WTC11 (cell line): ENCODE measurements at regions not wholly inside any gene's neighbourhood (a gene's known extent, or its start where the extent isn't known, plus 50 kb on each side); places are given as distances from the start of the nearest gene placed in this dataset.

ENCODE experiments used
- ATAC-seq: fragments of 200-7000 bp; cut with Tn5 transposase; 2 replicates; pipeline ENCODE4 v1.10.0; 2021; ENCODE audit warnings: mild to moderate bottlenecking, moderate library complexity
- CTCF ChIA-PET: fragments of 300-600 bp; sonication (Branson Sonifier 250); formaldehyde crosslinking; loops from one replicate; lab custom pipeline; 2021; ENCODE audit warnings: antibody characterized with exemption; lab: Charles Lee
- POLR2A ChIA-PET: fragments of 350-600 bp; sonication (Branson Sonifier 250); formaldehyde crosslinking; loops from one replicate; lab custom pipeline; 2021; ENCODE audit warnings: antibody characterized with exemption; lab: Charles Lee
- DNase-seq: peaks from one replicate; pipeline ENCODE4 v3.0.0; 2021; ENCODE audit warnings: low spot score
- H3K27ac Mint-ChIP-seq: 2 replicates; pipeline ENCODE4 v1.8.0; 2021; ENCODE audit warnings: mixed read lengths
- H3K27me3 Mint-ChIP-seq: 2 replicates; pipeline ENCODE4 v1.8.0; 2021; ENCODE audit warnings: low read depth, mild to moderate bottlenecking, moderate library complexity, mixed read lengths
- H3K36me3 Mint-ChIP-seq: 2 replicates; pipeline ENCODE4 v1.8.0; 2021; ENCODE audit warnings: mixed read lengths
- H3K4me1 Mint-ChIP-seq: 2 replicates; pipeline ENCODE4 v1.8.0; 2022; ENCODE audit warnings: mixed read lengths
- H3K4me3 Mint-ChIP-seq: 2 replicates; pipeline ENCODE4 v1.8.0; 2021; ENCODE audit warnings: mild to moderate bottlenecking, moderate library complexity, mixed read lengths
- H3K9me3 Mint-ChIP-seq: 2 replicates; pipeline ENCODE4 v1.8.0; 2021; ENCODE audit warnings: mixed read lengths
- AR ChIP-seq: fragments of 250-450 bp; sonication (Bioruptor Pico); IDR thresholded peaks from 2 replicates; pipeline ENCODE4 v1.9.0; 2021; ENCODE audit warnings: mild to moderate bottlenecking
- CREB1 ChIP-seq: sonication (generic); formaldehyde crosslinking; IDR thresholded peaks from 2 replicates; pipeline ENCODE4 v1.8.0; 2023; ENCODE audit warnings: mild to moderate bottlenecking, missing genetic modification reagents
- E2F4 ChIP-seq: sonication (generic); formaldehyde crosslinking; IDR thresholded peaks from 2 replicates; pipeline ENCODE4 v1.8.1; 2022; ENCODE audit warnings: low read depth, mild to moderate bottlenecking, moderate library complexity, missing genetic modification reagents, borderline replicate concordance
- ELF4 ChIP-seq: sonication (generic); formaldehyde crosslinking; IDR thresholded peaks from 2 replicates; pipeline ENCODE4 v1.8.1; 2022; ENCODE audit warnings: low read depth, mild to moderate bottlenecking, moderate library complexity, missing genetic modification reagents
- ESRRA ChIP-seq: sonication (generic); formaldehyde crosslinking; IDR thresholded peaks from 2 replicates; pipeline ENCODE4 v1.8.1; 2022; ENCODE audit warnings: mild to moderate bottlenecking, missing genetic modification reagents, borderline replicate concordance
- FOXP1 ChIP-seq: sonication (generic); formaldehyde crosslinking; IDR thresholded peaks from 2 replicates; pipeline ENCODE4 v1.8.0; 2022; ENCODE audit warnings: missing genetic modification reagents, mild to moderate bottlenecking, moderate library complexity, borderline replicate concordance
- JUN ChIP-seq: sonication (generic); formaldehyde crosslinking; IDR thresholded peaks from 2 replicates; pipeline ENCODE4 v1.8.0; 2023; ENCODE audit warnings: mild to moderate bottlenecking, missing genetic modification reagents
- KAT7 ChIP-seq: sonication (generic); formaldehyde crosslinking; IDR thresholded peaks from 2 replicates; pipeline ENCODE4 v1.8.1; 2023; ENCODE audit warnings: missing genetic modification reagents, mild to moderate bottlenecking, borderline replicate concordance
- MAX ChIP-seq: sonication (generic); formaldehyde crosslinking; IDR thresholded peaks from 2 replicates; pipeline ENCODE4 v1.8.0; 2022; ENCODE audit warnings: mild to moderate bottlenecking, missing genetic modification reagents
- MLX ChIP-seq: sonication (generic); formaldehyde crosslinking; IDR thresholded peaks from 2 replicates; pipeline ENCODE4 v1.8.1; 2023; ENCODE audit warnings: mild to moderate bottlenecking, missing genetic modification reagents, moderate library complexity
- NFYB ChIP-seq: sonication (generic); formaldehyde crosslinking; conservative IDR thresholded peaks from 2 replicates; pipeline ENCODE4 v1.8.0; 2022; ENCODE audit warnings: low read depth, missing genetic modification reagents
- NR1H2 ChIP-seq: sonication (generic); formaldehyde crosslinking; IDR thresholded peaks from 2 replicates; pipeline ENCODE4 v1.9.0; 2021; ENCODE audit warnings: mild to moderate bottlenecking, moderate library complexity, missing genetic modification reagents
- NR3C1 ChIP-seq: sonication (generic); formaldehyde crosslinking; conservative IDR thresholded peaks from 2 replicates; pipeline ENCODE4 v1.8.1; 2023; ENCODE audit warnings: low read depth, mild to moderate bottlenecking, missing genetic modification reagents
- PREB ChIP-seq: sonication (generic); formaldehyde crosslinking; IDR thresholded peaks from 2 replicates; pipeline ENCODE4 v1.8.1; 2022; ENCODE audit warnings: mild to moderate bottlenecking, missing genetic modification reagents, moderate library complexity, borderline replicate concordance
- PRRX2 ChIP-seq: fragments of 250-450 bp; sonication (Bioruptor Pico); IDR thresholded peaks from 2 replicates; pipeline ENCODE4 v1.8.0; 2021; ENCODE audit warnings: mild to moderate bottlenecking
- TEAD4 ChIP-seq: sonication (generic); formaldehyde crosslinking; IDR thresholded peaks from 2 replicates; pipeline ENCODE4 v1.8.0; 2022; ENCODE audit warnings: mild to moderate bottlenecking, missing genetic modification reagents
- ZNF219 ChIP-seq: sonication (generic); formaldehyde crosslinking; IDR thresholded peaks from 2 replicates; pipeline ENCODE4 v1.8.0; 2023; ENCODE audit warnings: missing genetic modification reagents, mild to moderate bottlenecking, borderline replicate concordance

- no peak for TF ChIP-seq E2F4 (CRISPR knock-in tag)
- no peak for TF ChIP-seq ZNF219 (CRISPR knock-in tag)
- no peak for TF ChIP-seq FOXP1 (CRISPR knock-in tag)
- no peak for TF ChIP-seq CREB1
- no peak for TF ChIP-seq AR (CRISPR knock-in tag)
- TF ChIP-seq NFYB: no peak
- no peak for TF ChIP-seq JUN (CRISPR knock-in tag)
- no peak for TF ChIP-seq MLX (CRISPR knock-in tag)
- no peak for TF ChIP-seq PRRX2 (CRISPR knock-in tag)
- no peak for TF ChIP-seq ESRRA (CRISPR knock-in tag)
- no peak for TF ChIP-seq ELF4 (CRISPR knock-in tag)
These were observed 1512.0 kb downstream of the BRD1 start (continued) for GRCh38 chr22:48315439-48316256.

GRCh38 chr22:48314073-48314472 lies 1513.6 kb downstream of the BRD1 start:
- no peak overlapping the region for H3K4me3 Mint-ChIP-seq
- no peak for ATAC-seq
- POLR2A ChIA-PET: no interaction called here
- CTCF ChIA-PET: no interaction called here
- H3K36me3 Mint-ChIP-seq: peaks cover 9% of the 10 kb centered on the region
- H3K4me1 Mint-ChIP-seq: peaks cover 34% of the 10 kb centered on the region
- no peak overlapping the region for H3K27ac Mint-ChIP-seq
- H3K9me3 Mint-ChIP-seq: peaks cover 20% of the 10 kb centered on the region
- H3K27me3 Mint-ChIP-seq: peaks cover 2% of the 10 kb centered on the region; the same call in 1 of the 2 replicates
- TF ChIP-seq MAX (CRISPR knock-in tag) (no peak), PREB (CRISPR knock-in tag) (no peak), NR3C1 (CRISPR knock-in tag) (no peak), TEAD4 (CRISPR knock-in tag) (no peak), KAT7 (no peak), NR1H2 (CRISPR knock-in tag) (no peak)
- no peak for DNase-seq
